VCaP (cell line): ENCODE measurements at regions not wholly inside any gene's neighbourhood (a gene's known extent, or its start where the extent isn't known, plus 50 kb on each side); places are given as distances from the start of the nearest gene placed in this dataset.

Source experiments
- H3K27ac ChIP-seq: fragments of 450-650 bp; 2 replicates; pipeline ENCODE4 v1.5.1; 2017
- CTCF ChIP-seq: fragments of 450-650 bp; conservative IDR thresholded peaks from 2 replicates; pipeline ENCODE4 v1.5.1; 2017; ENCODE audit warnings: mild to moderate bottlenecking, moderate library complexity

- no peak for TF ChIP-seq CTCF
- no peak overlapping the region for H3K27ac ChIP-seq
These were observed 119.9 kb upstream of the ST6GAL2 start for GRCh38 chr2:107005853-107006252.

GRCh38 chr2:107006836-107007235 lies 120.9 kb upstream of the ST6GAL2 start:
- TF ChIP-seq CTCF: no peak
- no peak overlapping the region for H3K27ac ChIP-seq

DNA sequence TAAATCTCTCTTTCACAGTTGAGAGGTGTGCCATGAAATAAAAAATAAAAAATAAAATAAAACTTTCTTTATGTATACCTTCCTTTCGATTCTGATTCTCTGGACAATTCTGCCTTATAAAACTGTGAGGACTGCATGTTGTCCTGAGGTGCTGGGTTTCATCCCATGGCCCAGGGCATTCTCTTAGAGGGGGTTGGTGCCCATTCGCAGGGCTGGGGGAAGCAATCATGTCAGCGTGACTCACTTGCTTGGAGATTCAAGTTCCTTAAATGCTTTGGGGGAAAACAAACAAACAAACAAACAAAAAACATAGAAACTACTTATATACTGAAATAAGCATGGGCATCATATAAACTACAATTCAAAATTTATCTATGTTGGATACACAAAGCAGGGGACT lies 122.0 kb upstream of the ST6GAL2 start:
- H3K27ac ChIP-seq: no peak overlapping the region
- TF ChIP-seq CTCF: no peak

GRCh38 chr2:107008843-107009242 lies 122.9 kb upstream of the ST6GAL2 start:
- TF ChIP-seq CTCF: no peak
- no peak overlapping the region for H3K27ac ChIP-seq

DNA sequence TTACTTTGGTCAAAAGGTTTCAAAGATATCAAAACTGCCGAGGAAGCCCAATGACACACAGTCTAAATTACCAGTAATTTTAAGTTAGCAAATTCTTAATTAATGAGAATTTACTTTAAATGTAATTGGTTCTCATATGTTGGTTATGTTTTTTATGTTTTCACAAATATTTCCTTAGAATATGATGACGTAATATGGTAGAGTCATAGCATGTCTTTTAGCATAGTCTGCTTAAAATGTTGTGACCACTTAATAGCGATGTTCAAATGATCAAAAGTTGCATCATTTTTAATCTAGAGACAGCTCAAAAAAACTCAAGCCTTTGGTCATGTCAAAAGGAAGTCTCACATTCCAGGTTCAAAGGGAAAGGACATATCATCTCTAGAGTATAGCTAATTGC lies 123.3 kb upstream of the ST6GAL2 start:
- TF ChIP-seq CTCF: no peak
- no peak overlapping the region for H3K27ac ChIP-seq

- no peak for TF ChIP-seq CTCF
- H3K27ac ChIP-seq: no peak overlapping the region
These were observed 126.8 kb upstream of the ST6GAL2 start for GRCh38 chr2:107012714-107013306.

DNA sequence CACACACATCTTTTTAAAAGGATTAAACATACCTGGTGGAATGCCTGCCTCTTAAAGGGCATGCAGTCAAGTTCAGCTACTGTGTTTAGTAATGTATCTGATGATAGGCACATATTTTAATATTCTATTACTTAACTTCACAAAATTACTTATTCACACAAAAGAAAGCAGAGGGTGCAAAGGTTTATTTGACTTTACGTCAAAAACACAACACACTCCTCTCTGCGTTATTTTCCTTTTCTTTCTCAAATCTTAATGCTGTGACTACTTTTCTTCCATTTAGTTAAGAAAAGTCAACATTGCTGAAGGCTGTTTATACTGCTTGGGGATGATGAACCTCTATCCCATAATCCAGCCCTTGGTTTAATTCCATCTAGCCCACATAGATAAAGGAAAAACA lies 127.9 kb upstream of the ST6GAL2 start:
- TF ChIP-seq CTCF: no peak
- no peak overlapping the region for H3K27ac ChIP-seq

- TF ChIP-seq CTCF: peak; percentile 45; the same call in 1 of the 2 replicates
- no peak overlapping the region for H3K27ac ChIP-seq
These were observed 132.4 kb upstream of the ST6GAL2 start for GRCh38 chr2:107018366-107018765.
